ENCODE measurements at regions not wholly inside any gene's neighbourhood (a gene's known extent, or its start where the extent isn't known, plus 50 kb on each side); places are given as distances from the start of the nearest gene placed in this dataset.

GRCh38 chr4:169849456-169849855 lies 91.7 kb upstream of the HPF1 start:
- Histone ChIP-seq H3K4me1 (replicated peaks; ENCODE audit: insufficient read depth) (0 out of 2 replicates have a peak, but pooled peaks cover 3% of the 10 kb centered on the region), H3K9me3 (ENCODE audit: insufficient read depth, low read depth) (no peaks in the 10 kb centered on the region), H3F3A (ENCODE audit: insufficient read depth, low read depth) (no peaks in the 10 kb centered on the region), H3K27ac (no peak overlapping the region), H4K20me1 (ENCODE audit: insufficient read depth) (no peaks in the 10 kb centered on the region), H2AFZ (no peak overlapping the region), H3K79me2 (ENCODE audit: low read depth) (no peaks in the 10 kb centered on the region), H3K9me2 (ENCODE audit: insufficient read depth) (no peaks in the 10 kb centered on the region), H3K4me2 (peak overlapping the region; percentile 26; the same call in 1 of the 2 replicates), H3K36me3 (ENCODE audit: low read depth) (no peaks in the 10 kb centered on the region), H3K27me3 (ENCODE audit: insufficient read depth, low read depth) (no peaks in the 10 kb centered on the region), H3K4me3 (no peak overlapping the region)
- BruUV-seq (replicated peaks) = no TSS peak
- intact Hi-C loops (cut with micrococcal nuclease; ENCODE audit: unreplicated experiment) = no loop called here
- TF ChIP-seq EZH2 (IDR thresholded peaks at IDR 0.05; ENCODE audit: low read depth) = no peak
- TF ChIP-seq, protein P1, sequence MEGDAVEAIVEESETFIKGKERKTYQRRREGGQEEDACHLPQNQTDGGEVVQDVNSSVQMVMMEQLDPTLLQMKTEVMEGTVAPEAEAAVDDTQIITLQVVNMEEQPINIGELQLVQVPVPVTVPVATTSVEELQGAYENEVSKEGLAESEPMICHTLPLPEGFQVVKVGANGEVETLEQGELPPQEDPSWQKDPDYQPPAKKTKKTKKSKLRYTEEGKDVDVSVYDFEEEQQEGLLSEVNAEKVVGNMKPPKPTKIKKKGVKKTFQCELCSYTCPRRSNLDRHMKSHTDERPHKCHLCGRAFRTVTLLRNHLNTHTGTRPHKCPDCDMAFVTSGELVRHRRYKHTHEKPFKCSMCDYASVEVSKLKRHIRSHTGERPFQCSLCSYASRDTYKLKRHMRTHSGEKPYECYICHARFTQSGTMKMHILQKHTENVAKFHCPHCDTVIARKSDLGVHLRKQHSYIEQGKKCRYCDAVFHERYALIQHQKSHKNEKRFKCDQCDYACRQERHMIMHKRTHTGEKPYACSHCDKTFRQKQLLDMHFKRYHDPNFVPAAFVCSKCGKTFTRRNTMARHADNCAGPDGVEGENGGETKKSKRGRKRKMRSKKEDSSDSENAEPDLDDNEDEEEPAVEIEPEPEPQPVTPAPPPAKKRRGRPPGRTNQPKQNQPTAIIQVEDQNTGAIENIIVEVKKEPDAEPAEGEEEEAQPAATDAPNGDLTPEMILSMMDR (conservative IDR thresholded peaks at IDR 0.05) = no peak
- DNase-seq = no peak
- ChIA-PET POLR2A (ENCODE audit: unreplicated experiment) (no interaction called here), CTCF (no interaction called here)

GRCh38 chr4:169848018-169848417 lies 90.3 kb upstream of the HPF1 start:
- Histone ChIP-seq H2AFZ (no peak overlapping the region), H3K4me1 (replicated peaks; ENCODE audit: insufficient read depth) (0 out of 2 replicates have a peak, but pooled peaks cover 3% of the 10 kb centered on the region), H3K4me3 (no peak overlapping the region), H3F3A (ENCODE audit: insufficient read depth, low read depth) (no peaks in the 10 kb centered on the region), H3K9me2 (ENCODE audit: insufficient read depth) (no peaks in the 10 kb centered on the region), H3K9me3 (ENCODE audit: insufficient read depth, low read depth) (no peaks in the 10 kb centered on the region), H3K4me2 (no peak overlapping the region), H4K20me1 (ENCODE audit: insufficient read depth) (no peaks in the 10 kb centered on the region), H3K79me2 (ENCODE audit: low read depth) (no peaks in the 10 kb centered on the region), H3K27ac (no peak overlapping the region), H3K36me3 (ENCODE audit: low read depth) (no peaks in the 10 kb centered on the region), H3K27me3 (ENCODE audit: insufficient read depth, low read depth) (no peaks in the 10 kb centered on the region)
- intact Hi-C loops (cut with micrococcal nuclease; ENCODE audit: unreplicated experiment) = no loop called here
- CTCF ChIA-PET = no interaction called here
- DNase-seq = no peak
- TF ChIP-seq, protein P1 (conservative IDR thresholded peaks at IDR 0.05) = no peak
- TF ChIP-seq EZH2 (IDR thresholded peaks at IDR 0.05; ENCODE audit: low read depth) = no peak
- POLR2A ChIA-PET (ENCODE audit: unreplicated experiment) = no interaction called here
- BruUV-seq (replicated peaks) = no TSS peak

GRCh38 chr4:169847171-169847570 lies 89.4 kb upstream of the HPF1 start:
- POLR2A ChIA-PET (ENCODE audit: unreplicated experiment) = no interaction called here
- Histone ChIP-seq H3F3A (ENCODE audit: insufficient read depth, low read depth) (no peaks in the 10 kb centered on the region), H3K79me2 (ENCODE audit: low read depth) (no peaks in the 10 kb centered on the region), H3K27me3 (ENCODE audit: insufficient read depth, low read depth) (no peaks in the 10 kb centered on the region), H3K9me2 (ENCODE audit: insufficient read depth) (no peaks in the 10 kb centered on the region), H3K4me1 (replicated peaks; ENCODE audit: insufficient read depth) (0 out of 2 replicates have a peak, but pooled peaks cover 3% of the 10 kb centered on the region), H3K27ac (no peak overlapping the region), H4K20me1 (ENCODE audit: insufficient read depth) (no peaks in the 10 kb centered on the region), H3K36me3 (ENCODE audit: low read depth) (no peaks in the 10 kb centered on the region), H3K4me2 (no peak overlapping the region), H3K4me3 (no peak overlapping the region), H3K9me3 (ENCODE audit: insufficient read depth, low read depth) (no peaks in the 10 kb centered on the region), H2AFZ (no peak overlapping the region)
- no peak for DNase-seq
- no TSS peak for BruUV-seq (replicated peaks)
- TF ChIP-seq EZH2 (IDR thresholded peaks at IDR 0.05; ENCODE audit: low read depth) = no peak
- TF ChIP-seq, protein P1 (conservative IDR thresholded peaks at IDR 0.05) = no peak
- CTCF ChIA-PET = no interaction called here
- intact Hi-C loops (cut with micrococcal nuclease; ENCODE audit: unreplicated experiment) = no loop called here
